IMR-90 (cell line): ENCODE measurements at regions not wholly inside any gene's neighbourhood (a gene's known extent, or its start where the extent isn't known, plus 50 kb on each side); places are given as distances from the start of the nearest gene placed in this dataset.

Experiments used
- ATAC-seq: fragments of 200-7000 bp; cut with Tn5 transposase; 2 replicates; pipeline ENCODE4 v1.9.1; 2020; ENCODE audit warnings: low read depth, mild to moderate bottlenecking, moderate library complexity
- BruUV-seq: library from RNA; stranded (reverse); fragments of 400-500 nt; replicated peaks from 2 replicates; lab custom pipeline; 2021; lab: Mats Ljungman, UMichigan
- CTCF ChIA-PET: fragments of 300-600 bp; formaldehyde crosslinking; extraction: SDS; loops from one replicate; lab custom pipeline; 2021; ENCODE audit warnings: antibody characterized with exemption; lab: Yijun Ruan, JAX
- POLR2A ChIA-PET: fragments of 300-600 bp; sonication (Branson Sonifier 250); formaldehyde crosslinking; loops from one replicate; lab custom pipeline; 2022; ENCODE audit warnings: antibody characterized with exemption; ENCODE audit not compliant: unreplicated experiment; lab: Charles Lee
- DNase-seq: peaks from one replicate; pipeline ENCODE4 v3.0.0; 2013
- H2AFZ ChIP-seq: replicated peaks from 2 replicates; pipeline ENCODE3; 2013; ENCODE audit warnings: low read length, mild to moderate bottlenecking; ENCODE audit not compliant: poor library complexity
- H2AK5ac ChIP-seq: 2 replicates; pipeline ENCODE4 v1.6.1; 2013; ENCODE audit warnings: low read depth, low read length, inconsistent platforms
- H2AK9ac ChIP-seq: replicated peaks from 2 replicates; pipeline ENCODE3; 2013; ENCODE audit warnings: mild to moderate bottlenecking, low read depth, low read length, moderate library complexity; ENCODE audit not compliant: poor library complexity
- H2BK120ac ChIP-seq: 2 replicates; pipeline ENCODE4 v1.6.1; 2013; ENCODE audit warnings: low read depth, low read length, inconsistent platforms
- H2BK15ac ChIP-seq: 3 replicates; pipeline ENCODE4 v1.6.1; 2013; ENCODE audit warnings: low read depth, low read length, inconsistent platforms
- H2BK20ac ChIP-seq: 2 replicates; pipeline ENCODE4 v1.6.1; 2013; ENCODE audit warnings: low read depth, mild to moderate bottlenecking, inconsistent platforms, low read length, moderate library complexity
- H2BK5ac ChIP-seq: 2 replicates; pipeline ENCODE4 v1.6.1; 2013; ENCODE audit warnings: mild to moderate bottlenecking, low read depth, low read length, inconsistent platforms; ENCODE audit not compliant: poor library complexity, severe bottlenecking
- H3K14ac ChIP-seq: replicated peaks from 2 replicates; pipeline ENCODE4 v1.6.1; 2013; ENCODE audit warnings: low read depth, low read length, inconsistent platforms
- H3K18ac ChIP-seq: 2 replicates; pipeline ENCODE4 v1.6.1; 2013; ENCODE audit warnings: low read depth, low read length, control low read depth
- H3K23ac ChIP-seq: 2 replicates; pipeline ENCODE4 v1.6.1; 2013; ENCODE audit warnings: low read depth, low read length, inconsistent platforms
- H3K27ac ChIP-seq: 2 replicates; pipeline ENCODE4 v1.5.1; 2013; ENCODE audit warnings: mild to moderate bottlenecking, control low read depth, low read length; ENCODE audit not compliant: insufficient read depth
- H3K27me3 ChIP-seq: 2 replicates; pipeline ENCODE4 v1.6.1; 2013; ENCODE audit warnings: low read length; ENCODE audit not compliant: control insufficient read depth, insufficient read depth
- H3K36me3 ChIP-seq: 2 replicates; pipeline ENCODE4 v1.6.1; 2013; ENCODE audit warnings: low read length, mixed read lengths; ENCODE audit not compliant: control insufficient read depth, insufficient read depth
- H3K4ac ChIP-seq: 2 replicates; pipeline ENCODE4 v1.6.1; 2013; ENCODE audit warnings: low read depth, low read length, inconsistent platforms
- H3K4me1 ChIP-seq: 2 replicates; pipeline ENCODE4 v1.6.1; 2013; ENCODE audit warnings: low read length, mixed read lengths; ENCODE audit not compliant: control insufficient read depth, insufficient read depth
- H3K4me2 ChIP-seq: 2 replicates; pipeline ENCODE4 v1.6.1; 2013; ENCODE audit warnings: low read depth, mild to moderate bottlenecking, control low read depth, low read length, moderate library complexity
- H3K4me3 ChIP-seq: 2 replicates; pipeline ENCODE4 v1.5.1; 2013; ENCODE audit warnings: low read depth, mild to moderate bottlenecking, control low read depth, low read length, moderate library complexity; ENCODE audit not compliant: insufficient read depth
- H3K56ac ChIP-seq: 2 replicates; pipeline ENCODE4 v1.6.1; 2013; ENCODE audit warnings: low read length, inconsistent platforms; ENCODE audit not compliant: insufficient read depth; ENCODE audit errors: extremely low read depth
- H3K79me1 ChIP-seq, 2 experiments: 2 replicates each; pipeline ENCODE4 v1.6.1; 2013; ENCODE audit warnings: low read length in 2 of 2, inconsistent platforms in 1 of 2, low read depth in 1 of 2
- H3K9ac ChIP-seq: 2 replicates; pipeline ENCODE4 v1.6.1; 2013; ENCODE audit warnings: low read depth, low read length, control low read depth
- H3K9me1 ChIP-seq: 2 replicates; pipeline ENCODE4 v1.6.1; 2013; ENCODE audit warnings: low read length, inconsistent platforms; ENCODE audit not compliant: insufficient read depth
- H3K9me3 ChIP-seq: 2 replicates; pipeline ENCODE4 v1.6.1; 2013; ENCODE audit warnings: low read length; ENCODE audit not compliant: control insufficient read depth, insufficient read depth
- H4K20me1 ChIP-seq: 2 replicates; pipeline ENCODE4 v1.6.1; 2013; ENCODE audit warnings: low read length, inconsistent platforms; ENCODE audit not compliant: insufficient read depth
- H4K5ac ChIP-seq: 2 replicates; pipeline ENCODE4 v1.6.1; 2013; ENCODE audit warnings: mild to moderate bottlenecking, low read depth, low read length, control low read depth
- H4K8ac ChIP-seq, 2 experiments: 2 replicates each; pipeline ENCODE4 v1.6.1; 2013; ENCODE audit warnings: low read depth in 2 of 2, low read length in 2 of 2, control low read depth in 1 of 2, inconsistent platforms in 1 of 2
- H4K91ac ChIP-seq: 2 replicates; pipeline ENCODE4 v1.6.1; 2013; ENCODE audit warnings: low read depth, low read length, inconsistent platforms; ENCODE audit not compliant: insufficient read depth
- CHD1 ChIP-seq: IDR thresholded peaks from 2 replicates; pipeline ENCODE4 v1.6.1; 2012; ENCODE audit warnings: low read depth, low read length, improper control_type of control experiment
- FOS ChIP-seq: fragments of 150-350 bp; IDR thresholded peaks from 2 replicates; pipeline ENCODE4 v1.6.1; 2016; ENCODE audit warnings: low read depth, low read length
- MAFK ChIP-seq: IDR thresholded peaks from 2 replicates; pipeline ENCODE4 v1.6.1; 2012; ENCODE audit warnings: low read depth, low read length, improper control_type of control experiment
- MAZ ChIP-seq: IDR thresholded peaks from 2 replicates; pipeline ENCODE4 v1.6.1; 2012; ENCODE audit warnings: low read depth, mild to moderate bottlenecking, low read length, improper control_type of control experiment, moderate library complexity, borderline replicate concordance
- MXI1 ChIP-seq: IDR thresholded peaks from 2 replicates; pipeline ENCODE4 v1.6.1; 2012; ENCODE audit warnings: low read depth, mild to moderate bottlenecking, low read length, moderate library complexity, borderline replicate concordance
- RFX5 ChIP-seq: IDR thresholded peaks from 2 replicates; pipeline ENCODE4 v1.8.0; 2012; ENCODE audit warnings: low read depth, mild to moderate bottlenecking, low read length, moderate library complexity
- SMC3 ChIP-seq: fragments of 150-350 bp; IDR thresholded peaks from 2 replicates; pipeline ENCODE4 v1.6.1; 2016; ENCODE audit warnings: low read depth, mild to moderate bottlenecking, antibody characterized with exemption, low read length, moderate library complexity
- WGBS, 2 experiments: methylation state at CpG; one replicate each; pipeline versions ENCODE4 v1.1.5 to v1.1.7; 2013; ENCODE audit warnings: missing lambda C conversion rate in 2 of 2; ENCODE audit not compliant: insufficient read length in 1 of 2; ENCODE audit errors: extremely low coverage in 2 of 2; 5-methylcytosine and 5-hydroxymethylcytosine counted together
- dilution Hi-C: fragments of 300-500 bp; cut with HindIII; formaldehyde crosslinking; loops from one replicate; pipeline ENCODE4 v1.14.3; 2018; ENCODE audit warnings: low sequenced_read_pairs; ENCODE audit not compliant: unreplicated experiment
- in situ Hi-C: fragments of 300-500 bp; cut with MboI; formaldehyde crosslinking; loops from 3 replicates; pipeline ENCODE4 v1.14.3; 2019; ENCODE audit warnings: low sequenced_read_pairs, inconsistent platforms, mixed read lengths
- intact Hi-C: fragments of 100-400 bp; cut with micrococcal nuclease; formaldehyde crosslinking; loops from 2 replicates; pipeline ENCODE4 v1.10.0; 2022
- TF ChIP-seq, protein P1 (sequence below): conservative IDR thresholded peaks from 2 replicates; pipeline ENCODE4 v1.5.1; 2012; ENCODE audit warnings: mild to moderate bottlenecking, low read depth, low read length, improper control_type of control experiment

- H3K23ac ChIP-seq = no peak overlapping the region
- H4K91ac ChIP-seq = no peak overlapping the region
- intact Hi-C loops = no loop called here
- no peak overlapping the region for H2AK9ac ChIP-seq
- H3K9me1 ChIP-seq = peaks cover 8% of the 10 kb centered on the region; the same call in 1 of the 2 replicates
- H4K5ac ChIP-seq = no peak overlapping the region
- no peaks in the 10 kb centered on the region for H3K36me3 ChIP-seq
- no peaks in the 10 kb centered on the region for H3K27me3 ChIP-seq
- TF ChIP-seq RFX5 (no peak), FOS (no peak), MAZ (no peak), CHD1 (no peak), SMC3 (no peak), MAFK (no peak), MXI1 (no peak)
- TF ChIP-seq, protein P1, sequence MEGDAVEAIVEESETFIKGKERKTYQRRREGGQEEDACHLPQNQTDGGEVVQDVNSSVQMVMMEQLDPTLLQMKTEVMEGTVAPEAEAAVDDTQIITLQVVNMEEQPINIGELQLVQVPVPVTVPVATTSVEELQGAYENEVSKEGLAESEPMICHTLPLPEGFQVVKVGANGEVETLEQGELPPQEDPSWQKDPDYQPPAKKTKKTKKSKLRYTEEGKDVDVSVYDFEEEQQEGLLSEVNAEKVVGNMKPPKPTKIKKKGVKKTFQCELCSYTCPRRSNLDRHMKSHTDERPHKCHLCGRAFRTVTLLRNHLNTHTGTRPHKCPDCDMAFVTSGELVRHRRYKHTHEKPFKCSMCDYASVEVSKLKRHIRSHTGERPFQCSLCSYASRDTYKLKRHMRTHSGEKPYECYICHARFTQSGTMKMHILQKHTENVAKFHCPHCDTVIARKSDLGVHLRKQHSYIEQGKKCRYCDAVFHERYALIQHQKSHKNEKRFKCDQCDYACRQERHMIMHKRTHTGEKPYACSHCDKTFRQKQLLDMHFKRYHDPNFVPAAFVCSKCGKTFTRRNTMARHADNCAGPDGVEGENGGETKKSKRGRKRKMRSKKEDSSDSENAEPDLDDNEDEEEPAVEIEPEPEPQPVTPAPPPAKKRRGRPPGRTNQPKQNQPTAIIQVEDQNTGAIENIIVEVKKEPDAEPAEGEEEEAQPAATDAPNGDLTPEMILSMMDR = no peak
- ATAC-seq = no peak
- BruUV-seq = no TSS peak
- no peak overlapping the region for H2AK5ac ChIP-seq
- H2BK20ac ChIP-seq = no peak overlapping the region
- no peak overlapping the region for H4K8ac ChIP-seq
- peaks cover 5% of the 10 kb centered on the region for H3K4me1 ChIP-seq
- no peak overlapping the region for H3K4me3 ChIP-seq
- in situ Hi-C loops = no loop called here
- H2AFZ ChIP-seq = no peak overlapping the region
- POLR2A ChIA-PET = interaction anchor here (0.6 kb wide), 1 partner anchor 394 kb away, joined by 5 read pairs; no protein-coding TSS in a partner anchor
- H4K20me1 ChIP-seq = no peaks in the 10 kb centered on the region
- no peak overlapping the region for H2BK15ac ChIP-seq
- H3K27ac ChIP-seq = no peak overlapping the region
- H3K14ac ChIP-seq = no peak overlapping the region
- WGBS, 2 experiments = no CpG with 5 or more reads among the region's 2 CpGs
- no peak overlapping the region for H2BK120ac ChIP-seq
- H3K56ac ChIP-seq = no peak overlapping the region
- no peak overlapping the region for H3K4me2 ChIP-seq
- CTCF ChIA-PET = no interaction called here
- no peak overlapping the region for H3K4ac ChIP-seq
- H2BK5ac ChIP-seq = no peak overlapping the region
- no peak overlapping the region for H3K18ac ChIP-seq
- H3K79me1 ChIP-seq = no peaks in the 10 kb centered on the region
- no peak for DNase-seq
- dilution Hi-C loops = no loop called here
- no peak overlapping the region for H3K9ac ChIP-seq
- no peaks in the 10 kb centered on the region for H3K9me3 ChIP-seq
Measured at GRCh38 chr2:217086718-217087117, 226.9 kb upstream of the TNP1 start.
